IPS-15b (cell line): ENCODE measurements at regions not wholly inside any gene's neighbourhood (a gene's known extent, or its start where the extent isn't known, plus 50 kb on each side); places are given as distances from the start of the nearest gene placed in this dataset.
"Not testable (repeated sequence)": the region's sequence is repeated elsewhere in the genome, so short reads cannot be mapped to it uniquely, and the experiment has no call there.

Source experiments
- H3K27me3 ChIP-seq: one replicate; pipeline ENCODE4 v1.6.1; 2013; ENCODE audit warnings: low read length; ENCODE audit not compliant: control insufficient read depth, insufficient read depth
- H3K36me3 ChIP-seq: one replicate; pipeline ENCODE4 v1.6.1; 2013; ENCODE audit warnings: low read length; ENCODE audit not compliant: control insufficient read depth, insufficient read depth
- H3K4me1 ChIP-seq: one replicate; pipeline ENCODE4 v1.6.1; 2013; ENCODE audit warnings: mild to moderate bottlenecking, low read length; ENCODE audit not compliant: control insufficient read depth, insufficient read depth
- H3K4me3 ChIP-seq: one replicate; pipeline ENCODE4 v1.5.1; 2013; ENCODE audit warnings: low read depth, low read length
- H3K9ac ChIP-seq: one replicate; pipeline ENCODE4 v1.6.1; 2013; ENCODE audit warnings: low read depth, mild to moderate bottlenecking, low read length
- H3K9me3 ChIP-seq: one replicate; pipeline ENCODE4 v1.6.1; 2013; ENCODE audit warnings: mild to moderate bottlenecking, low read length; ENCODE audit not compliant: control insufficient read depth, insufficient read depth

- Histone ChIP-seq H3K9me3 (no peaks in the 10 kb centered on the region), H3K36me3 (no peaks in the 10 kb centered on the region), H3K27me3 (no peaks in the 10 kb centered on the region), H3K4me3 (no peak overlapping the region), H3K4me1 (no peaks in the 10 kb centered on the region), H3K9ac (no peak overlapping the region)
Observed at GRCh38 chr7:51617686-51618085, 301.1 kb upstream of the COBL start.

- H3K9ac ChIP-seq: no peak overlapping the region
- no peaks in the 10 kb centered on the region for H3K36me3 ChIP-seq
- no peak overlapping the region for H3K4me3 ChIP-seq
- H3K27me3 ChIP-seq: no peaks in the 10 kb centered on the region
- no peaks in the 10 kb centered on the region for H3K4me1 ChIP-seq
- no peaks in the 10 kb centered on the region for H3K9me3 ChIP-seq
Observed at GRCh38 chr7:51613911-51614357, 297.3 kb upstream of the COBL start.

- H3K36me3 ChIP-seq: no peaks in the 10 kb centered on the region
- H3K9ac ChIP-seq: no peak overlapping the region
- no peaks in the 10 kb centered on the region for H3K4me1 ChIP-seq
- no peaks in the 10 kb centered on the region for H3K27me3 ChIP-seq
- H3K9me3 ChIP-seq: no peaks in the 10 kb centered on the region
- no peak overlapping the region for H3K4me3 ChIP-seq
Observed at GRCh38 chr7:51611937-51612336, 295.3 kb upstream of the COBL start.

- Histone ChIP-seq H3K27me3 (no peaks in the 10 kb centered on the region), H3K4me1 (no peaks in the 10 kb centered on the region), H3K9me3 (no peaks in the 10 kb centered on the region), H3K9ac (no peak overlapping the region), H3K4me3 (no peak overlapping the region), H3K36me3 (no peaks in the 10 kb centered on the region)
Observed at GRCh38 chr7:51607447-51607846, 290.8 kb upstream of the COBL start.

- Histone ChIP-seq H3K27me3 (no peaks in the 10 kb centered on the region), H3K4me1 (no peaks in the 10 kb centered on the region), H3K9ac (no peak overlapping the region), H3K9me3 (no peaks in the 10 kb centered on the region), H3K36me3 (no peaks in the 10 kb centered on the region), H3K4me3 (no peak overlapping the region)
Observed at GRCh38 chr7:51606601-51607154, 290.1 kb upstream of the COBL start.

GRCh38 chr7:51602376-51602775 is 285.8 kb upstream of the COBL start:
- Histone ChIP-seq H3K36me3 (no peaks in the 10 kb centered on the region), H3K4me3 (no peak overlapping the region), H3K4me1 (no peaks in the 10 kb centered on the region), H3K9ac (no peak overlapping the region), H3K27me3 (no peaks in the 10 kb centered on the region), H3K9me3 (no peaks in the 10 kb centered on the region)

- Histone ChIP-seq H3K4me3 (no peak overlapping the region), H3K27me3 (no peaks in the 10 kb centered on the region), H3K4me1 (no peaks in the 10 kb centered on the region), H3K9ac (no peak overlapping the region), H3K9me3 (no peaks in the 10 kb centered on the region), H3K36me3 (no peaks in the 10 kb centered on the region)
Observed at GRCh38 chr7:51601461-51601860, 284.9 kb upstream of the COBL start.

- not testable (repeated sequence) for H3K36me3 ChIP-seq, H3K27me3 ChIP-seq, H3K4me3 ChIP-seq, H3K9me3 ChIP-seq, H3K9ac ChIP-seq, H3K4me1 ChIP-seq
Observed at GRCh38 chr7:51599935-51600334, 283.3 kb upstream of the COBL start.

GRCh38 chr7:51593628-51594027 is 277.0 kb upstream of the COBL start:
- Histone ChIP-seq H3K27me3 (no peaks in the 10 kb centered on the region), H3K4me3 (no peak overlapping the region), H3K9me3 (no peaks in the 10 kb centered on the region), H3K9ac (no peak overlapping the region), H3K4me1 (peaks cover 7% of the 10 kb centered on the region), H3K36me3 (no peaks in the 10 kb centered on the region)

- Histone ChIP-seq H3K4me3 (no peak overlapping the region), H3K9ac (no peak overlapping the region), H3K9me3 (no peaks in the 10 kb centered on the region), H3K36me3 (no peaks in the 10 kb centered on the region), H3K4me1 (peaks cover 7% of the 10 kb centered on the region), H3K27me3 (no peaks in the 10 kb centered on the region)
Observed at GRCh38 chr7:51592842-51593599, 276.4 kb upstream of the COBL start.

- Histone ChIP-seq H3K4me1 (peaks cover 7% of the 10 kb centered on the region), H3K36me3 (no peaks in the 10 kb centered on the region), H3K9ac (no peak overlapping the region), H3K9me3 (no peaks in the 10 kb centered on the region), H3K27me3 (no peaks in the 10 kb centered on the region), H3K4me3 (no peak overlapping the region)
Observed at GRCh38 chr7:51591223-51591622, 274.6 kb upstream of the COBL start.

GRCh38 chr7:51590746-51591145 is 274.1 kb upstream of the COBL start:
- Histone ChIP-seq H3K9ac (no peak overlapping the region), H3K36me3 (no peaks in the 10 kb centered on the region), H3K9me3 (no peaks in the 10 kb centered on the region), H3K27me3 (no peaks in the 10 kb centered on the region), H3K4me3 (no peak overlapping the region), H3K4me1 (peaks cover 7% of the 10 kb centered on the region)
